WTC11 (cell line): ENCODE measurements at regions not wholly inside any gene's neighbourhood (a gene's known extent, or its start where the extent isn't known, plus 50 kb on each side); places are given as distances from the start of the nearest gene placed in this dataset.

Source experiments
- CTCF ChIP-seq: fragments of 200-600 bp; IDR thresholded peaks from 2 replicates; pipeline ENCODE4 v1.8.0; 2022; ENCODE audit warnings: antibody characterized with exemption
- KAT7 ChIP-seq: sonication (generic); formaldehyde crosslinking; IDR thresholded peaks from 2 replicates; pipeline ENCODE4 v1.8.1; 2023; ENCODE audit warnings: missing genetic modification reagents, mild to moderate bottlenecking, borderline replicate concordance
- NR3C1 ChIP-seq: sonication (generic); formaldehyde crosslinking; conservative IDR thresholded peaks from 2 replicates; pipeline ENCODE4 v1.8.1; 2023; ENCODE audit warnings: low read depth, mild to moderate bottlenecking, missing genetic modification reagents

GRCh38 chr2:45305599-45305998 lies 296.3 kb upstream of the SIX2 start:
- TF ChIP-seq NR3C1 (CRISPR knock-in tag) (no peak), CTCF (no peak), KAT7 (CRISPR knock-in tag) (no peak)
